Stimulated activated CD4-positive, alpha-beta T cell treated with anti-CD3 and anti-CD28 coated beads, Interleukin-12 subunit alpha, Interleukin-12 subunit beta, amount 100 ng/mL, for 48 hours (primary cell): ENCODE measurements at regions not wholly inside any gene's neighbourhood (a gene's known extent, or its start where the extent isn't known, plus 50 kb on each side); places are given as distances from the start of the nearest gene placed in this dataset.

ENCODE experiments used
- DNase-seq, 3 donors: peaks; one replicate each; pipeline ENCODE4 v3.0.0-alpha.2; 2020; ENCODE audit warnings: low read depth in 2 of 3, low spot score in 1 of 3

DNA sequence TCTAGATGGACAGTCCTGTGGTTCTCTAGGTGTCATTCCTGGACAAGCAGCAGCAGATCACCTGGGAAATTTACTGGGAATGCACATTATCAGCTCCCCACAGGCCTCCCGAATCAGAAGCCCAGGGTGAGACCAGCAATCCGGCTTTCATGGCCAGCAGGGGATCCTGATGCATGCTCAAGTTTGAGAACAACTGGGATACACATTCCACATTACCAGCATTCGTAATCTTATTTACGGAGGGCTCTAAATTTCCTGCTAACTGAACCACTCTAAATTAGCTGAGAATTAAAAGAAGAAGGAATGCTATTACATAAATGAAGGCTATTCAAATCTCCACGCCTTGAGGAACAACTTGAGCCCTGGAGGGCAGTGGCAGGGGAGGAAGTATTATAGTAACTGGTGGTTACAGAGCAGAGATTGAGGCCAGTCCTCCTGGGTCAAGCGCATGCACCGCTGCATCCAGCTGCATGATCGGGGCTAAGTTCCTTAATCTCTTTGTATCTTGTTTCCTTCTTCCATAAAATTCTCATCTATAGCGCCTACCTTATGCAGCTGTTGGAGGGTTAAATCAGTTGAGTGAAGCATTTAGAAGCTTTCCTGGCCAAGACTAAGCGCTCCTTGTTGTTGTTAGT is 403.7 kb downstream of the CDH26 start:
- DNase-seq, result no peak

DNA sequence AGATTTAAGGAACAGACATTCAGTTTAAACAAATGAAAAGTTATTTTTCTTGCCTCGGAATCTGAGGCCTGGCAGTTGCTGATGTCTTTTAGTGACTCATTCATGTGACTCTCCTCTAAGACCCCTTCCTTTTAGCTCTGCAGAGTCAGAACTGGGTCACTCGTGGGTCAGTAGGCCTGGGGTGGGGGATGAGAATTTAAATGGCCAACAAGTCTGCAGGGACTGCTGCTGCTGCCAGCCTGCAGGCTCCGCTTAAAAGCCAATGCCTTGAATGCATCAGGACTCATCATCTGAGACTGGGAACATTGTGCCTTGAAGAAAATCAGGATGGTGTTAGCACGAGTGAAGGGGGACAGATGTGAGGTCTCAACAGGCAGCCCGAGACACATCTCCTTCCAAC is 404.3 kb downstream of the CDH26 start:
- no peak for DNase-seq

DNA sequence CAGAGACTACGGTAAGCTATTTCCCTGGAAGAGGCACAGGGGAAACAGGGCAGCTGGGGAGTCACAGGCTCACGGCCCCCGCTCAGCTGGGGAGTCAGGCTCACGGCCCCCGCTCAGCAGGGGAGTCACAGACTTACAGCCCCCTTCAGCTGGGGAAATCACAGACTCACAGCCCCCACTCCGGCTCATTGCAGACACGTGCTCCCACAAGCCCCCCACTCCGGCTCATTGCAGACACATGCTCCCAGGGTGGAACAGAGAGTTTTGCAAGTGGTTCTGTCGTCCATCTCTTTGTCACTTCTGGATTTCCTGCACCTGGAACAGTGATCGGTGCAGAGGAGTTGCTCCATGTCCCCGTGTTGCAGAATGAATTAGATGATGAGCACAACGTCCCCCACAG is 405.5 kb downstream of the CDH26 start:
- no peak for DNase-seq

DNA sequence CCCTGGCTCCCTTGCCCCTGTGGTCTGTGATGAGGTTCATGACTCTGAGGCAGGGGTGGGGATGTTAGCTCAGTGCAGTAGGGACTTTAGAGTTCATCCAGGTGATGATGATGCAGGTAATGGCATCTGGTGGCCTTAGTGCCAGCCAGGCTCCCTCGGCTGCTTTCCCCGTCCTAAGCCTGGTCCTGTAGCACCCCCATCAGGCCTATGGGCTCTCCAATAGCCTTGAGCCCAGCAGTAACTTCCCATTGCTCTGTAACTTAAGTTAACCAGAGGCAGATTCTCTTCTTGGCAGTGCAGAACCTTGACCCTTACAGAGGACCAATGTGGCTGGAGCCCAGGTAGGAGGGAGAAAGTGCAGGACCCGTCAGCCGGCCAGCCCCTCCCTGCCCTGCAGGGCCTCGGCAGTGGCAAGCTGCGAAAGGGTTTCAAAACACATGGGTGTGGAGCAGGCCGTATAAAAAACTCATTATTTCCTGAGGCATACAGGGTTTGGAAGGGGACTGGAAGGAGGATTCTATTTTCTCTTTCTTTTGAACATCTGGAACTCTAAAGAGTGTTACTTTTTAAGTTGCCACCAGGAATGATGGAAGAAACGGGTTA is 406.9 kb downstream of the CDH26 start:
- DNase-seq, result no peak

DNA sequence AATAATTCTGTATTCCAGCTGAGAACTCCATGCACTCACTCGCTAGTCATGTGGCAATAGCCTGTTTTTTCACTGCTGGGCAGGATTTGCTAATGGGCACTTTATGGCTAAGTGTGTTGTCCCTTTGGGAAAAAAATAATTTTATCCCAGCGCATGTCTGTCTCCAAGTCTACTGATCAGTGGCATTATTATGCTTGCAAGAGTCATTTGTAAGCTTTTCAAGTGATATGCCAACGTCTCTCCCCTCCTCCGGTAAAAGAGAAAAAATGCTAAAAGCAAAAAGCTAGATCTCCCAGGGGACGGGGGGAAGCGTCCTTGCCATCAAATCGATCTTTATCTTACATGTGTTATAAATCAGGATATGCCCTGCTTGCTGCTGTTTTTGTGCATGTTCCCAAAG is 407.7 kb downstream of the CDH26 start:
- DNase-seq, result no peak

DNA sequence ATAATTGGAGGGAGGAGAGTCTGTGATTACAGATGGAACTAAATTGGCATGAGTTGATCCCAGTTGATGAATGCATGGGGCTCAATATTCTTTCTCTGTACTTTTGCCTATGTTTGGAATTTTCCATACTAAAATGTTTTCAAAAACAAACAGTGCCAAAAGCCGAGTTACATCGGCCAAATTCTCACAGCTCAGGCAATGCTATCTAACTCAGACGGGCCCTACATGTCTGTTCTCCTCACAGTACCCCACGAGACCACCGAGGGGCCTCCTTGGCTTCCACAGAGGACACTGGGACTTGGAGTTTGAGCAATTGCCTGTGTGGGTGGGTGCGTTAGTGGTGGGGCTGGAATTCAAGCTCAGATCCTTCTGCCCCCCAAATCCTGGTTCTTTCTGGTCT is 413.2 kb downstream of the CDH26 start:
- DNase-seq, result no peak

DNA sequence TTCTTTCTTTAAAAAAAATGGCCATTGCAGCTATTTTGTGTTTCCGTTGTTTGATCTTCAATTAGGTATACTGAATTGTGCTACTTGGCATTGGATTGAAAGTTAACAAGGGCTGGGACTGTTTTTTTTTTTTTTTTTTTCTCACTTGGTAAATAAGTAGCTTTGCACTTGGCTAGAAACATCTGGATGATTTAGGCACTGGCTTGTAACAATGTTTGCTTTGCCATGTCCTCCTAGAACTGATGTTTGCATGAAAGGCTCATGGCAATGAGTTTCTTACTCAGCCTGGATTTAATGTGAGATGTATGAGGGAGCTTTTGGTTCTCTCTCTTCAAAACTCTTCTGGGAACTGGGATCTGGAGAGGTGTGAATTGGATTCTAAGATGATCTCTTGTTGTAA is 414.1 kb downstream of the CDH26 start:
- DNase-seq, result no peak

DNA sequence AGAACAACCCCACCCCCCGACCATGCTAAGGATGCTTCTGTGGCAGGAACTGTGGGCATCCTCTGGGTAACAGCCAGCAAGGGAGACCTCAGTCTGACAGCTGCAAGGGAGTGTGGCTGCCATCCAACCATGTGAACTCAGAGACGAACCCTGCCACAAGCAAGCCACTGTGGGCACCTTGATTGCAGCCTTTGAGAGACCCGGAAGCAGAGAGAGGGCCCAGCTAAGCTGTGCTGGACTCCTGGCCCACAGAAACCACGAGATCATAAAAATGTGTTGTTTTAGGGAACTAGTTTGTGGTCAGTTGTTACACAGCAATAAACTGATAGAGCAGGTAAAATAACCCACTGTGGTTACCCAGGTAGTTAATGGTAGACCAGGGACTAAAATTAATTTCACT is 414.6 kb downstream of the CDH26 start:
- no peak for DNase-seq

DNA sequence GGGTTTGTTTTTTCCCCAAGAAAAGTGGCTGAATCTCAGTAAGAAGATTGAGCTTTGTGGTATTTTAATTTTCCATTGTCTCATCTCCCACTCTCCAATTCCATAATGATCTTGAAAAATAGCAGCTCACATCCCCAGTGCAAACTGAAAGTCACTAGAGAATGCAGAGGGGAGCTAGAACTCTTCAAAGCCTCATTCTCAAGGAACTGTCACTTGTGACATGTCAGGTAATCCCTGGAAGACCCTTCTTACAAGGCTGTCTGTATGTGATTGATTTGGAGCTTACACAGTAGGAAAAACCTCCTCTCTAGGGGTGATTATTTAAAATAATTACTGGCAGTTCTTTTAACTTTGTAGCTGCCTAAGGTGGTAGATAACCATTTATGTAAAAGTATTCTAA is 420.4 kb downstream of the CDH26 start:
- DNase-seq, result no peak

DNA sequence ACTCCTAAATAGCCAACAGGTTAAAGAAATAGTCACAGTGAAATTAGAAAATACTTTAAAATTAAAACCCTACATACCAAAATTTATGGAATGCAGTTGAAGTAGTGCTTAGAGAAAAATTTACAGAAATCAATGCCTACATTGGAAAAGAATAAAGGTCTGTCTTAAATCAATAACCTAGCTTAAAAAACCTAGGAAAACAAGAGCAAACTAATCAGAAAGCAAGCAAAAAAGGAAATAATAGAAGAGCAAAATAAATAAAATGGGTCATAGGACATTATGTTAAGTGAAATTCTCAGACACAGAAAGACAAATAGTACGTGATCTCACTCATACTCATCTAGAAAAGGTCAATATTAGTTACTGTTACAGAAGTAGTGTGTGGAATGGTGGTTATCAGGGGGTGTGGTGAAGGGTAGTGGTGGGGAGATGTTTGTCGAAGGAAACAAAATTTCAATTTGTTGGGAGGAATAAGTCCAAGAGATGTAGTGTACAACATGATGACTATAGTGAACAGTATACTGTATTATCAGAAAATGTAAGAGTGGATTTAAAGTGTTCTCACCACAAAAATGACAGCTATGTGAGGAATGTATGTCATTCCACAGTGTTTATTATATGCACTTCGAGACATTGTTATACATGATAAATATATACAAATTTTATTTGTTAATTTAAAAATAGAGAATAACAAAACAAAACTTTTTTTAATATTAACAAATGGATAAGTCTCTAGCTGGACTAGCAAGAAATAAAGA is 423.6 kb downstream of the CDH26 start:
- DNase-seq, result no peak

DNA sequence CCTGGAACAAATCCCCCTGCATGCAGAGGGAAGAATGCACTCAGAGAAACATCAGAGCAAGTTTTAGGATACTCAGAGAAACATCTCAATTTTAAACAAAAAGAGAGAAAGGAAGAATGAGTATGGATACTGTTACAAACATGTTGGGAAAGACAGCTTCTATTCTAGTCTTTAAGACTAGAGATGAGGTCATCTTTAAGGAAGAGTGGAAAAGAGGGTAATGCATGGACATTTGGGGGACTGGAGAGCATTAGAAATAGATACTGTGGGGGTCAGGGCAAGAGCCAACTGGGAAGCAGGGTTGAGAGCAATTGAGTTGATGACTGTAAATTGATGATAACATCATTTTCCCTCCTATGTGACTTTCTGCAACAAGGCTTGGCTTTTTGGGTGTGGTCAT is 431.2 kb downstream of the CDH26 start:
- DNase-seq, result no peak

DNA sequence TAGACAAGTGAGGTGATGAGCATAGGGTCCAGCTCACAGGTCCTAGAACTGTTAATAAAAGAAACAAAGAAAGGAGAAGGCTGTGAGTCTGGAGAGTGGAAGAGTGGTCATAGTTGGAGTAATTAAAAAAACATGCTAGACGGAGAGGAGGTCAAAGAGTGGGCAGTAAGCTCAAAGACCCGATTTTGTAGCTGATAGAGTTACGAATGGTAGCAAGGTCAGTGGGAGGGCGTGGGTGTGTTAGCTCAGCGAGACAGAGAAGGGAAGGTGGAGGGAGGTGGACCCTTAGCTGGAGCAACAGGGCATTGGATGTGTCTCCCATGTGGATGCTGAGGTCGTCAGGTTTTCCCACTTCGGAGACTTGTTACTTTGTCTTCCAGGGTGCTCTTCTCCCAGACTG is 431.7 kb downstream of the CDH26 start:
- no peak for DNase-seq

DNA sequence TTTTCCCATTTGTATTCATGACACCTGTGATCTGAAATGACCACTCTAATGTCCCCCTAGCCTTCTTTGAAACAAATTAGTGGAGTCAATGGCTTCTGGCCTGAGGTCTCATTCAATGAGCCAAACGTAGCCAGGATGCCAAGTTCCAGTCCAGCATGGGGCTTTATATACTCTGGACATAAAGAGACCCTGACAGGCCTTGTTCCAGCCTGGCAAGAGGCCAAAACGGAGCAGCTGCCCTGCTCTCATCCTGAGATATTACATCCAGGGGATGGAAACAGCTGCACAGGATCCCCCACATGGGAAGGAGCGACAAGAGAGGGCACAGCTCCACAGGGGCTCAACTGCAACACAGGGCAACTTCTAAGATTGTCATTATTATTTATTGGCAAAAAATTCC is 437.8 kb downstream of the CDH26 start:
- DNase-seq, result no peak

DNA sequence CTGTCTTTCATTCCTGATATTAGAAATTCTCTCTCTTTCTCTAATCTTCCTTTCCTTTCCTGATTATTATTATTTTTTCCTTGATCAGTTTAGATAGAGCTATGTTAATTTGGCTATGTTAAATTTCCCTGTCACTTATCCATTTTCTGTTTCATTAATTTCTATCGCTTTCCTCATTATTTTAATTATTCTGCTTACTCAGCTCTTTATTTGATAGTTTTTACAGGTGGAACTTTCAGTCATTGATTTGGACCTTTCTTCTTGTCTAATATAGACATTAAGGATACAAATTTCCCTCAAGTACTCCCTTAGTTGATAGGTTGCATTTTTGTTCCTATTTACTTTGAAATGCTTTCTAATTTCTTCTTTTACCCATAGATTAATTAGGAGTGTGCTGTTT is 442.3 kb downstream of the CDH26 start:
- DNase-seq, result no peak

DNA sequence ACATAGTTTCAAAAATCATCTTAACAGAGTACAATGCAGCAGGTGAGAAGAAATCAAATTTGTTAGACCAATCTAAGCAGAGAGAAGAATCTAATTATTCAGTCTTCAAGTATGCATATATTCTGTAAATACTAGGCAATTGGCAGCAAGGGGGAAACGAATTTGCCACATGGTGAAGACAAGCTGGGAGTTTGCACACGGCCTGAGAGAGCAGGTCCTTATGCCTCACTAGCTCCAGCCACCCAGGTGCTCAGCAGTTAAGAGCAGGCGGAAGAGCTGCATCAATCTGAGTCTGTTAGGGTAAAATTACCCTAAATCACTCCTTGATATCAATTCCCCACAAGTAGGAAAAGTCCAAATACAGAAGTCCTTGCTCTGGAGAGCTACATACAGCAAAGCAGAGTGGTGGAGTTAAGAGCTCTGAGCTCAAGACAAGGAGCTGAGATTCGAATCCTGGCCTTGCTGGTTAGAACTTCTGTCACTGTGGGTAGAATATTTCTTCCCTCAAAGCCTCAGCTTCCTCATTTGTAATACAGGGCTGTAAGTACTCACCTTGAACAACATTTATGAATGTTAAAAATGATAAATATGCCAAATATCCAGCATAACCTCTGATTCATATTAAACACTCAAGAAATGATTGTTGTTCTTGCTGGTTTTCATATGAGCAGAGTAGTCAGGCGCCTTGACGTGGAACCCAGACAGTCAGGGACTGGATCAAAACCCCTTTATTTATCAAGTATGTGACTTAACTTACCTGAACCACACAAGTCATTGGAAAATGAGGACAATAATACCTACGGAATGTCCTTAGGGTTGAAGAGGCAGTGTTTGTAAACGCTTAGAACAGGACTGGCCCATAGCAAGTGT is 444.2 kb downstream of the CDH26 start:
- no peak for DNase-seq

DNA sequence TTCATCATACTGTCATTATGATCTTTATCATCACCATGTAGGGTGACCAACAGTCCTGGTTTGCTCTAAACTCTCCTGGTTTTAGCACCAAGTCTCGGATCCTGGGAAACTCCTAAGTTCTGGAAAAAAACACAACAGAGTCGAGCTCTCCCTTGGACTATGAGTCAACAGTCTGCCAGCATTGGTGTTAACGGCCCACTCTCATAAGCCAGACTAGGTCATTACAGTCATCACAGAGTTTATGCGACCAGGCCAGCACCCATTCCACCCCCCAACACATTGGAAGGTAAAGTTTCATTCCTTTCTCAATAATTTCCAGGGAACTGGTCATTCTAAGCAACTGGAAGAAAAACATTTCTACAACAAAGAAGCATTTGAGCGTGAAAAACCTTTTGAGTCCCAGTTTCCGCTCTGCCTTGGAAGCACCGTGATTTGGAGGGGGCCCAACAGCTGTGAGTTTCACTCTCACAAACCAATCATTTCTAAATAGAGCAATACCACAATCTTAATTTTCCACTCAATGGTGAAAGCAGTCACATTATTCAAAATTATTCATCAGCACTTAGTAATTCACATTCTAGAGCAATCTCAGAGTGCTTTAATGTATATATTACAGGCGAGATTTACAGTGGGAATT is 445.0 kb downstream of the CDH26 start:
- no peak for DNase-seq

DNA sequence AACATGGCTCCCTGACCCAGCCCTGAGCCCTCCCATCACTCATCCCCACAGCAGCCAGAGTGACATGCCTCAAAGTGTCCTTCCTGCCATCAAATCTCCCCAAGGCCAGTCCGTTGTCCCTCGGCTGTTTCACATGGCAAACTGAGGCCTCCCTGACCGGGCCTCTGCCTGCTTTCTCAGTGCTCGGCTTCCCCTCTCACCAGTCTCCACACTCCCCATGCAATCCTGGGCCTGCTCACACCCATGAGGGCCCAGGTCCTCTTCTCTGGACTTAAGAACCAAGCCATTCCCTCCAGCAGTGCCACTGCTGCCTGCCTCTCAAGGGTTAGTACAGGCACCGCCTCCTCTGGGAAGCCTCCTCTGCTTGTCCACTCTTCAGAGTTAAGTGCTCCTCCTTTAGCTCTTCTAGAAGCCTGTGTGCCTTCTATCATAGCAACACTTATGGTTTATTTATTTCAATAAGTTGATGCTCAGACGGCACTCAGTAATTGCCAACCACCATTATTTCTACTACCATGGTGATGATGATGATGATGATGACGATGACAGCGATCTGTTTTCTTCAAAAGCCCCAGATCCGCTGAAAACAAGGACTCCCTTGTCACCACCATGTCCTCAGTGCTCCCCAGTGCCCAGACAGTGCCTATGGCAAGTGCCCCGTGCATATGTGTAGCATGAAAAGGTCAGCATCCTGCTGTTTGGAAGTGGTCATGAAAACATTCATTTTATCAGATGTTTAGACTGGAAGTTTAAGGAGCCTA is 449.0 kb downstream of the CDH26 start:
- DNase-seq, result no peak

DNA sequence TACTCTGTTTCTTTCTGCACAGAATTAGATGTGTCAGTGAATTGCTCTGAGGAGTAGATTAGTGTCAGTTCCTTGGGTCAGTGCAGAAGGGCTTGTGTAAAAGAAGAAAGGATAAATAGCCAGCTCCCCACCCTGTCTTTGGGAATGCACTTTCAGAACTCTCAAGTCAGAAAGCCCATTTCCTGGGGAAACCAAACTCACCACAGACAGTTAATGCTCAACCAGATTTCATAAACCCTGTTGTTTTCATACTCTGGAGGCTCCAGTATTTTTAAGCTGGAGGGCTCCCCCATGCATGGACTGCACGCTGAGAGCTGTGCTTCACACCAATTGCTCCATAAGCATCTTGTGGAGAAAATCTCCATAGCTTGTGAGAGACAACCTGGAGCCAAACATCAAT is 449.7 kb downstream of the CDH26 start:
- DNase-seq, result no peak

DNA sequence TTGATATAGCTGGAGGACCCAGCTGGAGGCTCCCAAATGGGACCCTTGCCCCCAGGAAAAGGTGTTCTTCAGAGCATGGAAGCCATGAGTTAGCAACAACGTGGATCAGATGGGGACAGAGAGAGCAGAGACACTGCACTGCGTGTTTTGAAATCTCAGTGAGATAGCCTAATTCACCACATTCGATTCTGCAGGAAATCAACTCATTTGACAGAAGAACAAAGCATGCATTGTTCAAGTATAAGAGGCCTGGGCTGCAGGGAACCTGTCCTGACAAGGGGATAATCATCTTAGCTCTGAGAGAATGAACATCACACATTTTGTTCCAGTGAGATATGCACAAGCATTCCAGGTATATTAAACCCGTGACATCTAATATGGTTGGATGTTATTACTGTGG is 450.2 kb downstream of the CDH26 start:
- DNase-seq, result no peak

DNA sequence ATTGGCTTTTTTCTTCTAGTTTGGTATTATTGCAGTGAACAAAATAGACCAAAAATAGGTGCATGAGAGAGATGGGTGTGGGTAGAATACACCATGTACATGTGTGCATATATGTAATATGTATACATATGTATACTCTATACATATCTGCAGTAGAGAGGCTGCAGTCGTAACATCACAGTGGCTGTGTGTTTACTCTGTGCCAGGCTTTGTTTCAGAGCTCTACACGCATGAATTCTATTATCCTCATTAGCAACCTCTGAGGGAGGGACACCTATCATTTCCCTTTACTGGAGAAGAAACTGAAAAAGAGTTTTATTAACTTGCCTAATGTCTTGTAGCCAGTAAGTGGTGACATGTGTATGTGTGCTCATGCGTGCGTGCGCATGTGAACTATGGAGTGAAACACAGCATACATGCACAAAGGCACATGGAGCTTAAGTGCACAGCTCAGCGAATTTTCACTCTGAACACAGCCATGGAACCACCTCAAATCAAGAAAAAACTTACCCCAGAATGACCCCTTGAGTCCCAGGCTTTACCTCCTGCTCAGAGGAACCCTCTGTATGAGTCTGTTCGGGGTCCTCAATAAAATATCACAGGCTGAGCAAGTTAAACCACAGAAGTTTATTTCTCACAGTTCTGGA is 452.5 kb downstream of the CDH26 start:
- DNase-seq, result no peak
